ENCODE measurements at regions not wholly inside any gene's neighbourhood (a gene's known extent, or its start where the extent isn't known, plus 50 kb on each side); places are given as distances from the start of the nearest gene placed in this dataset.

- H3K27me3 ChIP-seq, result no peaks in the 10 kb centered on the region
- no peaks in the 10 kb centered on the region for H3K36me3 ChIP-seq
- no peak for DNase-seq (ENCODE audit: low spot score in 2 of 2)
- no peak overlapping the region for H3K27ac ChIP-seq
- peaks cover 33% of the 10 kb centered on the region for H3K4me1 ChIP-seq
- TF ChIP-seq POLR2A (IDR thresholded peaks at IDR 0.05), result no peak
- TF ChIP-seq EP300 (IDR thresholded peaks at IDR 0.05), result no peak
- no peak for TF ChIP-seq POLR2AphosphoS5 (IDR thresholded peaks at IDR 0.05)
- 79% methylated on average over 3 of the region's 3 CpGs for WGBS
- no peaks in the 10 kb centered on the region for H3K9me3 ChIP-seq
- H3K4me3 ChIP-seq, result no peak overlapping the region
Measured at GRCh38 chr7:118757066-118757465, 532.6 kb downstream of the ANKRD7 start.

- TF ChIP-seq EP300 (IDR thresholded peaks at IDR 0.05), result no peak
- TF ChIP-seq POLR2A (IDR thresholded peaks at IDR 0.05), result no peak
- TF ChIP-seq POLR2AphosphoS5 (IDR thresholded peaks at IDR 0.05), result no peak
- no peak for TF ChIP-seq CTCF (IDR thresholded peaks at IDR 0.05)
- Histone ChIP-seq H3K9me3 (no peaks in the 10 kb centered on the region), H3K27ac (no peak overlapping the region), H3K4me3 (no peak overlapping the region), H3K4me1 (peaks cover 32% of the 10 kb centered on the region), H3K27me3 (no peaks in the 10 kb centered on the region), H3K36me3 (no peaks in the 10 kb centered on the region)
- no peak for DNase-seq (ENCODE audit: low spot score in 2 of 2)
Measured at GRCh38 chr7:118758582-118758981, 534.1 kb downstream of the ANKRD7 start.

GRCh38 chr7:118759921-118760320 is 535.4 kb downstream of the ANKRD7 start:
- no peaks in the 10 kb centered on the region for H3K9me3 ChIP-seq

GRCh38 chr7:118762451-118762850 is 537.9 kb downstream of the ANKRD7 start:
- TF ChIP-seq CTCF (IDR thresholded peaks at IDR 0.05) (no peak), POLR2A (IDR thresholded peaks at IDR 0.05) (no peak), EP300 (IDR thresholded peaks at IDR 0.05) (no peak), POLR2AphosphoS5 (IDR thresholded peaks at IDR 0.05) (no peak)
- no peak overlapping the region for H3K27ac ChIP-seq
- no peaks in the 10 kb centered on the region for H3K27me3 ChIP-seq
- DNase-seq (ENCODE audit: low spot score in 2 of 2), result no peak
- no peaks in the 10 kb centered on the region for H3K9me3 ChIP-seq
- WGBS, result 78% methylated on average over 2 of the region's 2 CpGs
- H3K4me3 ChIP-seq, result no peak overlapping the region
- peaks cover 10% of the 10 kb centered on the region for H3K4me1 ChIP-seq
- H3K36me3 ChIP-seq, result no peaks in the 10 kb centered on the region

More at GRCh38 chr7:118759921-118760320, 535.4 kb downstream of the ANKRD7 start:
- H3K4me1 ChIP-seq, result peaks cover 23% of the 10 kb centered on the region
- H3K4me3 ChIP-seq, result no peak overlapping the region
- TF ChIP-seq EP300 (IDR thresholded peaks at IDR 0.05) (no peak), CTCF (IDR thresholded peaks at IDR 0.05) (no peak), POLR2AphosphoS5 (IDR thresholded peaks at IDR 0.05) (no peak), POLR2A (IDR thresholded peaks at IDR 0.05) (no peak)
- H3K36me3 ChIP-seq, result no peaks in the 10 kb centered on the region
- no peak for DNase-seq (ENCODE audit: low spot score in 2 of 2)
- H3K27ac ChIP-seq, result no peak overlapping the region
- no peaks in the 10 kb centered on the region for H3K27me3 ChIP-seq

- H3K36me3 ChIP-seq, result no peaks in the 10 kb centered on the region
- no peaks in the 10 kb centered on the region for H3K9me3 ChIP-seq
- no peak overlapping the region for H3K27ac ChIP-seq
- no peaks in the 10 kb centered on the region for H3K4me1 ChIP-seq
- no peak overlapping the region for H3K4me3 ChIP-seq
- no peaks in the 10 kb centered on the region for H3K27me3 ChIP-seq
- TF ChIP-seq POLR2AphosphoS5 (IDR thresholded peaks at IDR 0.05) (no peak), POLR2A (IDR thresholded peaks at IDR 0.05) (no peak), EP300 (IDR thresholded peaks at IDR 0.05) (no peak), CTCF (IDR thresholded peaks at IDR 0.05) (no peak)
- DNase-seq (ENCODE audit: low spot score in 2 of 2), result no peak
- WGBS, result 80% methylated on average over 4 of the region's 4 CpGs
Measured at GRCh38 chr7:118764221-118764620, 539.7 kb downstream of the ANKRD7 start.

- H3K27ac ChIP-seq, result no peak overlapping the region
- no peaks in the 10 kb centered on the region for H3K9me3 ChIP-seq
- no peaks in the 10 kb centered on the region for H3K36me3 ChIP-seq
- H3K4me1 ChIP-seq, result no peaks in the 10 kb centered on the region
- no peak for DNase-seq (ENCODE audit: low spot score in 2 of 2)
- TF ChIP-seq POLR2A (IDR thresholded peaks at IDR 0.05) (no peak), POLR2AphosphoS5 (IDR thresholded peaks at IDR 0.05) (no peak), EP300 (IDR thresholded peaks at IDR 0.05) (no peak), CTCF (IDR thresholded peaks at IDR 0.05) (no peak)
- no peak overlapping the region for H3K4me3 ChIP-seq
- H3K27me3 ChIP-seq, result no peaks in the 10 kb centered on the region
Measured at GRCh38 chr7:118771672-118772071, 547.2 kb downstream of the ANKRD7 start.
